CD14-positive monocyte (primary cell): ENCODE measurements at regions not wholly inside any gene's neighbourhood (a gene's known extent, or its start where the extent isn't known, plus 50 kb on each side); places are given as distances from the start of the nearest gene placed in this dataset.

Experiments
- DNase-seq, 3 donors: peaks; one replicate each; pipeline ENCODE4 v3.0.0-alpha.2; 2011 to 2022
- H2AFZ ChIP-seq: 2 replicates; pipeline ENCODE4 v1.6.0; 2012; ENCODE audit warnings: mild to moderate bottlenecking, low read depth, low read length, inconsistent platforms; ENCODE audit not compliant: insufficient read depth, poor library complexity, severe bottlenecking
- H3K27ac ChIP-seq, 2 donors: 1 replicate in 1 of 2; 2 replicates in 1 of 2; pipeline ENCODE4 v1.5.1; 2012 to 2013; ENCODE audit warnings: low read length in 2 of 2, control low read depth in 1 of 2, inconsistent platforms in 1 of 2, low read depth in 1 of 2, mild to moderate bottlenecking in 1 of 2
- H3K27me3 ChIP-seq, 2 donors: one replicate each; pipeline versions ENCODE4 v1.6.0 to v1.6.1; 2011 to 2013; ENCODE audit warnings: low read length in 2 of 2; ENCODE audit not compliant: control insufficient read depth in 2 of 2, insufficient read depth in 2 of 2
- H3K36me3 ChIP-seq, 2 donors: replicated peaks in 1 of 2; 1 replicate in 1 of 2; 2 replicates in 1 of 2; pipeline versions ENCODE4 v1.5.1 to v1.6.1; 2012 to 2013; ENCODE audit warnings: low read length in 2 of 2, control low read depth in 1 of 2, inconsistent platforms in 1 of 2, mild to moderate bottlenecking in 1 of 2; ENCODE audit not compliant: insufficient read depth in 2 of 2, control insufficient read depth in 1 of 2
- H3K4me1 ChIP-seq, 2 donors: 1 replicate in 1 of 2; 2 replicates in 1 of 2; pipeline versions ENCODE4 v1.5.1 to v1.6.1; 2012 to 2013; ENCODE audit warnings: low read length in 2 of 2, control low read depth in 1 of 2, inconsistent platforms in 1 of 2, mild to moderate bottlenecking in 1 of 2, moderate library complexity in 1 of 2; ENCODE audit not compliant: insufficient read depth in 2 of 2, control insufficient read depth in 1 of 2
- H3K4me2 ChIP-seq: replicated peaks from 2 replicates; pipeline ENCODE3; 2012; ENCODE audit warnings: low read length, moderate library complexity, mild to moderate bottlenecking; ENCODE audit not compliant: poor library complexity, severe bottlenecking; ENCODE audit errors: extremely low read depth
- H3K4me3 ChIP-seq, 3 experiments: fragments of 200-600 bp in 1 of 3; sonication (generic) in 1 of 3; replicated peaks in 1 of 3; 1 replicate in 2 of 3; 2 replicates in 1 of 3; pipeline ENCODE4 v1.5.1; 2011 to 2013; ENCODE audit warnings: low read length in 3 of 3, mild to moderate bottlenecking in 3 of 3, control low read depth in 2 of 3, low read depth in 2 of 3, inconsistent platforms in 1 of 3, moderate library complexity in 1 of 3
- H3K79me2 ChIP-seq: 2 replicates; pipeline ENCODE4 v1.6.0; 2012; ENCODE audit warnings: mild to moderate bottlenecking, control low read depth, inconsistent platforms, low read length, moderate library complexity; ENCODE audit not compliant: insufficient read depth
- H3K9ac ChIP-seq: 2 replicates; pipeline ENCODE4 v1.6.0; 2017; ENCODE audit warnings: low read length, mild to moderate bottlenecking; ENCODE audit not compliant: insufficient read depth, poor library complexity, severe bottlenecking
- H3K9me3 ChIP-seq, 2 donors: replicated peaks in 1 of 2; 1 replicate in 1 of 2; 2 replicates in 1 of 2; pipeline versions ENCODE4 v1.5.1 to v1.6.1; 2012 to 2013; ENCODE audit warnings: low read length in 2 of 2, control low read depth in 1 of 2; ENCODE audit not compliant: control insufficient read depth in 1 of 2, insufficient read depth in 1 of 2
- H4K20me1 ChIP-seq: 2 replicates; pipeline ENCODE4 v1.6.0; 2012; ENCODE audit warnings: mild to moderate bottlenecking, low read length, control low read depth, moderate library complexity; ENCODE audit not compliant: insufficient read depth
- H3K27ac Mint-ChIP-seq, 7 donors: one replicate each; pipeline ENCODE4 v1.8.0; 2020; ENCODE audit warnings: mild to moderate bottlenecking in 7 of 7, mixed read lengths in 7 of 7, moderate library complexity in 6 of 7, inconsistent platforms in 2 of 7
- H3K27me3 Mint-ChIP-seq, 3 donors: one replicate each; pipeline ENCODE4 v1.8.0; 2021 to 2022; ENCODE audit warnings: low read depth in 3 of 3, mild to moderate bottlenecking in 3 of 3, mixed read lengths in 3 of 3, moderate library complexity in 3 of 3, inconsistent platforms in 1 of 3
- H3K36me3 Mint-ChIP-seq, 2 donors: one replicate each; pipeline ENCODE4 v1.8.0; 2020; ENCODE audit warnings: mixed read lengths in 2 of 2, inconsistent platforms in 1 of 2, mild to moderate bottlenecking in 1 of 2
- H3K4me1 Mint-ChIP-seq: one replicate; pipeline ENCODE4 v1.8.0; 2020; ENCODE audit warnings: mild to moderate bottlenecking, mixed read lengths
- H3K4me3 Mint-ChIP-seq, 2 donors: one replicate each; pipeline ENCODE4 v1.8.0; 2020; ENCODE audit warnings: mild to moderate bottlenecking in 2 of 2, mixed read lengths in 2 of 2, moderate library complexity in 1 of 2
- H3K9me3 Mint-ChIP-seq, 7 donors: one replicate each; pipeline ENCODE4 v1.8.0; 2020 to 2022; ENCODE audit warnings: mixed read lengths in 7 of 7, mild to moderate bottlenecking in 6 of 7, moderate library complexity in 6 of 7, inconsistent platforms in 2 of 7
- WGBS: methylation state at CpG from one replicate; pipeline ENCODE4 v1.1.5; 2013; ENCODE audit warnings: missing lambda C conversion rate; ENCODE audit not compliant: insufficient coverage; 5-methylcytosine and 5-hydroxymethylcytosine counted together
- intact Hi-C, 2 donors: fragments of 100-400 bp; cut with micrococcal nuclease; formaldehyde crosslinking; loops; one replicate each; pipeline versions ENCODE4 v1.15.0 to v1.15.1; 2023
- TF ChIP-seq, protein P1 (sequence below): fragments of 200-600 bp; IDR thresholded peaks from one replicate; pipeline ENCODE4 v1.8.0; 2022; ENCODE audit warnings: antibody characterized with exemption, mild to moderate bottlenecking

DNA sequence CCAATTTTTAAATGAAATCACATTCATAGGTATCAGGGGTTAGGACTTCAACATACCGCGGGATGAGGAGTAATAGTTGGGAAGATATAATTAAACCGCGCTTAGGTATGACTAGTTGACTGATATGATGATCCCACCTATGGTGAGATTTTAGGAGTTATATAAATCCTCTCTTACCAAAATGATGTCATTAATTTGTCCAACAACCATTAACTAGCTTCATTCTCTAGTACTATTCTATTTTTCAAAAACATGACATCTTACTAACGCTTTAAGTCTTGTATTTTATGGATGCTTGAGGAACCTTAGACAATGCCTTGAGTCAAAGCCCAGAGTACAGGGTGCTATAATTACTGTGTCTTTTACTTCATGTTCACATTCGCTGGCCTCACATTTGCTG, 59.6 kb upstream of the PIK3R1 start:
- no peak overlapping the region for H3K27ac Mint-ChIP-seq
- intact Hi-C loops = no loop called here
- H3K36me3 Mint-ChIP-seq = no peaks in the 10 kb centered on the region
- peaks cover 0 to 5% (median 0%) of the 10 kb centered on the region in 7 donors for H3K9me3 Mint-ChIP-seq
- no peak overlapping the region for H3K4me3 Mint-ChIP-seq
- H3K9me3 ChIP-seq = no peaks in the 10 kb centered on the region
- H3K9ac ChIP-seq = no peak overlapping the region
- no peak overlapping the region for H3K4me2 ChIP-seq
- no peak overlapping the region for H2AFZ ChIP-seq
- TF ChIP-seq, protein P1, sequence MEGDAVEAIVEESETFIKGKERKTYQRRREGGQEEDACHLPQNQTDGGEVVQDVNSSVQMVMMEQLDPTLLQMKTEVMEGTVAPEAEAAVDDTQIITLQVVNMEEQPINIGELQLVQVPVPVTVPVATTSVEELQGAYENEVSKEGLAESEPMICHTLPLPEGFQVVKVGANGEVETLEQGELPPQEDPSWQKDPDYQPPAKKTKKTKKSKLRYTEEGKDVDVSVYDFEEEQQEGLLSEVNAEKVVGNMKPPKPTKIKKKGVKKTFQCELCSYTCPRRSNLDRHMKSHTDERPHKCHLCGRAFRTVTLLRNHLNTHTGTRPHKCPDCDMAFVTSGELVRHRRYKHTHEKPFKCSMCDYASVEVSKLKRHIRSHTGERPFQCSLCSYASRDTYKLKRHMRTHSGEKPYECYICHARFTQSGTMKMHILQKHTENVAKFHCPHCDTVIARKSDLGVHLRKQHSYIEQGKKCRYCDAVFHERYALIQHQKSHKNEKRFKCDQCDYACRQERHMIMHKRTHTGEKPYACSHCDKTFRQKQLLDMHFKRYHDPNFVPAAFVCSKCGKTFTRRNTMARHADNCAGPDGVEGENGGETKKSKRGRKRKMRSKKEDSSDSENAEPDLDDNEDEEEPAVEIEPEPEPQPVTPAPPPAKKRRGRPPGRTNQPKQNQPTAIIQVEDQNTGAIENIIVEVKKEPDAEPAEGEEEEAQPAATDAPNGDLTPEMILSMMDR = no peak
- no peak for DNase-seq
- no peaks in the 10 kb centered on the region for H4K20me1 ChIP-seq
- no peaks in the 10 kb centered on the region for H3K4me1 ChIP-seq
- no peak overlapping the region for H3K4me3 ChIP-seq
- H3K4me1 Mint-ChIP-seq = no peaks in the 10 kb centered on the region
- no CpG with 5 or more reads among the region's 6 CpGs for WGBS
- no peak overlapping the region for H3K27ac ChIP-seq
- H3K36me3 ChIP-seq = no peaks in the 10 kb centered on the region
- H3K27me3 ChIP-seq = no peaks in the 10 kb centered on the region
- peaks cover 0 to 2% (median 0%) of the 10 kb centered on the region in 3 donors for H3K27me3 Mint-ChIP-seq
- no peaks in the 10 kb centered on the region for H3K79me2 ChIP-seq

DNA sequence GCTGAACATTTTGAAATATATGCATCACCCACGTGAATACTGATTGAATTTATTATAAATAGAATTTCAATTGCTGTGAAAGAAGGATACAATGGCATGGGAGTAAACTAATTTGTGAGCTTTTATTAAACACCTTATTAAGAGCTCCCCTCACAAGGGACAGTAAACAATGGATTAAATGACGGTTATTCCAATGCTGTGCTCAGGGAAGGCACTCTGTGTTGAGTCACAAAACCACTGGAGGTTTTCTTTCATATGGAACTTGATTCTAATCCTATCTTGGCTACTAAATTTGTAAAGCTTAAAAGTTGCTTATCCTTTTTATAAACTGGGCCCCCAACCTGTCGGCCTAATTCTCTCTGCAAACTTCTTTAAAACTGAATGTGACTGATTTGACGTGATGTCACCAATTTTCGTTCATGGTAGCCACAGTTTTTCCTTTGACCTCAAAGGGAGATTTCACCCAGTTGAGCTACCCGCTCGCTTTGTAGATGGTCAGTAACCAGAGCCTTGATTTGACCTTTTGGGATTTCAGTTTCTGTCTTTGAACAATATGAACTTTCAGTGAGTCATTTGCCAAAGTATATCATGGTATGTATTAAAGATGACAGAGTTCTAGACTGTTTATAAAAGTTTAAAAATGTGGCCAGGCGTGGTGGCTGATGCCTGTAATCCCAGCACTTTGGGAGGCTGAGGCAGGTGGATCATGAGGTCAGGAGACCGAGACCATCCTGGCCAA, 61.3 kb upstream of the PIK3R1 start:
- Histone ChIP-seq H3K9ac (no peak overlapping the region), H3K27ac (no peak overlapping the region), H3K9me3 (no peaks in the 10 kb centered on the region), H3K4me1 (no peaks in the 10 kb centered on the region), H3K36me3 (no peaks in the 10 kb centered on the region), H3K4me2 (no peak overlapping the region), H3K4me3 (no peak overlapping the region), H4K20me1 (no peaks in the 10 kb centered on the region), H3K79me2 (no peaks in the 10 kb centered on the region), H3K27me3 (no peaks in the 10 kb centered on the region), H2AFZ (no peak overlapping the region)
- no peaks in the 10 kb centered on the region for H3K4me1 Mint-ChIP-seq
- H3K4me3 Mint-ChIP-seq = no peak overlapping the region
- peaks cover 0 to 2% (median 0%) of the 10 kb centered on the region in 7 donors for H3K9me3 Mint-ChIP-seq
- DNase-seq = no peak
- H3K36me3 Mint-ChIP-seq = no peaks in the 10 kb centered on the region
- peaks cover 0 to 2% (median 0%) of the 10 kb centered on the region in 3 donors for H3K27me3 Mint-ChIP-seq
- WGBS = 91% methylated on average over 6 of the region's 9 CpGs
- intact Hi-C loops = no loop called here
- TF ChIP-seq, protein P1 = no peak
- H3K27ac Mint-ChIP-seq = no peak overlapping the region
